ENCODE measurements at regions not wholly inside any gene's neighbourhood (a gene's known extent, or its start where the extent isn't known, plus 50 kb on each side); places are given as distances from the start of the nearest gene placed in this dataset.
"Not testable (repeated sequence)": the region's sequence is repeated elsewhere in the genome, so short reads cannot be mapped to it uniquely, and the experiment has no call there.

- DNase-seq (ENCODE audit: low read depth in 2 of 2) = no peak
Measured at GRCh38 chrX:102784550-102784949, 64.0 kb downstream of the GPRASP3 start.

DNA sequence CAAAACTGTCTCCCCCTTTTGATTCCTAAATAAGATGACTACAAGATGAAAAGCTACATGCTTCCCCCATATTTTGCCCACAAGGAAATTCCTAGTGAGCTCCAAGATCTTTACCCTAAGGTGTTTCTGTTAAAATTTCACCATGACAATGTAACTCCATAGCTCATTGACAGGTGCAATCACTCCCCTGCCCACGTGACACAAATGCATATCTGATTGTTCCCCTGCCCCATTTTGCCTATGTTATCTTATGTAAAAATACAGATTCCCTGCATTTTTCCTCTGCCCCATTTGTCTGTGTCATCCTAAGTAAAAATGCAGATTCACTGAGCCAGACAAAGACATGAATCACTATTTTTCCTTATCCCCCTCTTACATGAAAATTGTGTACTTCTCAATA, 66.7 kb downstream of the GPRASP3 start:
- no peak for DNase-seq (ENCODE audit: low read depth in 2 of 2)

- DNase-seq (ENCODE audit: low read depth in 2 of 2) = no peak
Measured at GRCh38 chrX:102808336-102808735, 87.8 kb downstream of the GPRASP3 start.

DNA sequence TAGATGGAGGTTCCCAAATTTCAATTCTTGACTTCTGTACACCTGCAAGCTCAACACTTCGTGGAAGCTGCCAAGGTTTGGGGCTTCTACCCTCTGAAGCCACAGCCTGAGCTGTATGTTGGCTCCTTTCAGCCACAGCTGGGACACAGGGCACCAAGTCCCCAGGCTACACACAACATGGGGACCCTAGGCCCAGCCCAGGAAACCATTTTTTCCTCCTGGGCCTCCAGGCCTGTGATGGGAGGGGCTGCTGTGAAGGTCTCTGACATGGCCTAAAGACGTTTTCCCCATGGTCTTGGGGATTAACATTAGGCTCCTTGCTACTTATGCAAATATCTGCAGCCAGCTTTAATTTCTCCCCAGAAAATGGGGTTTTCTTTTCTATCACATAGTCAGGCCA, 97.7 kb downstream of the GPRASP3 start:
- not testable (repeated sequence) for DNase-seq (ENCODE audit: low read depth in 2 of 2)

GRCh38 chrX:102832661-102833060, 104.4 kb upstream of the RAB40AL start:
- no peak for DNase-seq (ENCODE audit: low read depth in 2 of 2)

DNA sequence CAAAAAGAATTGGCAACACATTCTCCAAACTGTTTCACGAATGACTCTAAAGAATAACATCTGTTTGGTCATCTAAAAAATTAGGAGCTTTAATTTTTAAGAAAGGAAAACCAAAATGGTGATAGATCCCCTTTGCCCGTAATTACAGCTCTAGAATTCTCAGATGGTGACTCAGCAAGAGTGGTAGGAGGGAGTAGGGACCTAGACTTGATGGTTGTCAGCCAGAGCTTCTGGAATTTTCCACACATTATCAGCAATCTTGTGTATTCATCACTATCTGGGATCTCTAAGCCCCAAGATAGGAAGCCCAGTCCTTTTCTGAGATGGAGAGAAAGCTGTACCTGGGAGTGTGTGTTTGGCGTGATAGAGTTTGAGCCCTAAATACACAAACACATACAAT, 103.9 kb upstream of the RAB40AL start:
- no peak for DNase-seq (ENCODE audit: low read depth in 2 of 2)

GRCh38 chrX:102835504-102836146, 101.4 kb upstream of the RAB40AL start:
- no peak for DNase-seq (ENCODE audit: low read depth in 2 of 2)

GRCh38 chrX:102837847-102838246, 99.2 kb upstream of the RAB40AL start:
- DNase-seq (ENCODE audit: low read depth in 2 of 2) = no peak

GRCh38 chrX:102840871-102841705, 96.0 kb upstream of the RAB40AL start:
- no peak for DNase-seq (ENCODE audit: low read depth in 2 of 2)

DNA sequence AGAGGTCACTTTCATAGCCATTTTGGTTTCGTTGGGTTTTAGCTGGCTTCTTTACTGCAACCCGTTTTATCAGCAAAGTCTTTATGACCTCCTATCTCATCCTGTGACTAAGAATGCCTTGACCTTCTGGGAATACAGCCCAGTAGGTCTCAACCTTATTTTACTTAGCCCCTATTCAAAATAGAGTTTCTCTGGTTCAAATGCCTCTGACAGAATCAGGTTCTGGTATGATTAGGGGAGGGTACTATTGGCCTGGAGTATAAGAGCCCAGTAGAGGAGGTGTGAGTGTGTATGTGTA, 95.4 kb upstream of the RAB40AL start:
- no peak for DNase-seq (ENCODE audit: low read depth in 2 of 2)

GRCh38 chrX:102845020-102845419, 92.1 kb upstream of the RAB40AL start:
- no peak for DNase-seq (ENCODE audit: low read depth in 2 of 2)

DNA sequence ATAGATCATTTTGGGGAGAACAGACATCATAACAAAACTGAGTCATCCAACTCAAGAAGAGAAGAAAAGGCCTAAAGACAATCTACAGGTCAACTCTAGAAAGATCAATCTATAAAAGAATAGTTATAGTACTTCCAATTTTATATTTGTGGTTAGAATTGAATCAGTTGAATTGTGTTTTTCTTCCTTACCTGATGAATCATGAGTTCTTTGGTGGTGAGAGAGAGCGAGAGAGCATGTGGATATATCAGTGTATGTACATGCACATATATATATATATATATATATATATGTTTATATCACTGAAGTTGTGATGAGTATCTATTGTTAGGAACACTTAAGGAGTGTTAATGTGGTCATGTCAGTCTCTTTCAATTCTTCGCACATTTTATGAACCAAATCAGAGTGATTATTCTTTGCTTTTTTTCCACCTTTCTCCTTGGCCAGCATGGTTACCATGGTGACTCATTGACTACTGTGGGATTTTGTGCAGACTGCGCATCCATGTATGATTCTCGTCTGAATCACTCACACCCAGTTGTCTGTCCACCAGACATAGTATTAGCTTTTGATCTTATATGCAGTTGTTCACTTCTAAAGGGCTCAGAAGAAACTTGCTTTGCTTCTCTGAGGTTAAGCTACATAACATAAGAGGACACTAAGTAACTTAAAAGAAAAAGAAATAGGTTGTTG, 90.4 kb upstream of the RAB40AL start:
- no peak for DNase-seq (ENCODE audit: low read depth in 2 of 2)

- no peak for DNase-seq (ENCODE audit: low read depth in 2 of 2)
Measured at GRCh38 chrX:102847362-102847761, 89.7 kb upstream of the RAB40AL start.

GRCh38 chrX:102849396-102849795, 87.7 kb upstream of the RAB40AL start:
- no peak for DNase-seq (ENCODE audit: low read depth in 2 of 2)

DNA sequence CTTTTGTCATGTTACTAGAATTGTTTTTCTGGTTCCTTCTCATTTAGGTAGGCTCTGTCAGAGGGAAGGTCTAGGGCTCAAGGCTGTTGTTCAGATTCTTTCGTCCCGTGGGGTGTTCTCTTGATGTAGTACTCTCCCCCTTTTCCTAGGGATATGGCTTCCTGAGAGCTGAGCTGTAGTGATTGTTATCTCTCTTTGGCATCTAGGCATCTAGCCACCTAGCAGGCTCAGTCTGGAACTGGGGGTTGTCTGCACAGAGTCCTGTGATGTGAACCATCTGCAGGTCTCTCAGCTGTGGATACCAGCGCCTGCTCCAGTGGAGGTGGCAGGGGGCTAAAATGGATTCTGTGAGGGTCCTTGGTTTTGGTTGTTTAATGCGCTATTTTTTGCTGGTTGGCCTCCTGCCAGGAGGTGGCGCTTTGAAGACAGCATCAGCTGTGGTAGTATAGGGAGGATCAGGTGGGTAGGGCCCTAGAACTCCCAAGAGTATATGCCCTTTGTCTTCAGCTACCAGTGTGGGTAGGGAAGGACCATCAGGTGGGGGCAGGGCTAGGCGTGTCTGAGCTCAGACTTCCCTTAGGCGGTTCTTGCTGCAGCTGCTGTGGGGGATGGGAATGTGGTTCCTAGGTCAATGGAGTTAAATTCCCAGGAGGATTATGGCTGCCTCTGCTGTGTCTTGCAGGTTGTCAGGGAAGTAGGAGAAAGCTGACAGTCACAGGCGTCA, 78.1 kb upstream of the RAB40AL start:
- DNase-seq (ENCODE audit: low read depth in 2 of 2) = not testable (repeated sequence)

DNA sequence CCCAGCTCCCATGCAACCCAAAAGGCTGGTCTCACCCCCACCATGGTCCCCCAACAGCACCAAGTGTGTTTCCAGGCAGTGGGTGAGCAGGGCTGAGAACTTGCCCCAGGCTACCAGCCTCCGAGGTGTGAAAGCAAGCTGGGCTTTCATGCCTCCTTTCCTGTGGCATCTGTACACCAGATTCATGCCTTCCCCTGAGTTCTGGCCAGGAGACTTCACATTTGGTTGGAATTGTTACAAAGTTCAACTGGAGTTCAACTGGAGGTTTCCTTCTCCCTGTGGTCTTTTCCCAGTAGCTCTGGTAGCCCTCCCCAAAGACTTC, 77.6 kb upstream of the RAB40AL start:
- DNase-seq (ENCODE audit: low read depth in 2 of 2) = no peak

GRCh38 chrX:102860235-102860634, 76.8 kb upstream of the RAB40AL start:
- DNase-seq (ENCODE audit: low read depth in 2 of 2) = no peak

DNA sequence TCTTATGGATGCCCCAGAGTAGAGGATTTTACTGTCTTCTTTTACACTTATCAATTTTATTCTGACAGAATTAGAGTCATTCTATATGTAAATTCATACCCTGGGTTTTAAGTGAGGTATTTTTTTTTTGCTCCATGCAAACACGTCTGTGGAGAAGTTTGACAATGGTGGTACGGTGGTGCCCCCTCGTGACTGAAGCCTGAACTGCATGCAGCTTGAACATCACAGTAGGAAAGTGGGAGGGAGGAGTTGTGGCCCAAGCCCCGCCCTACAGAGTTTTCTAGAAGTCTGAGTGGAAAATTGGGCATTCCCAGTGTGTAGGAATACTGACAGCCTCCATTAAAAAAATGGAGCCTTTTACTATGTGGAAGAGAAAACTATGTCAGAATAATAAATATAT, 73.3 kb upstream of the RAB40AL start:
- DNase-seq (ENCODE audit: low read depth in 2 of 2) = peak; percentile 62 to 75

- no peak for DNase-seq (ENCODE audit: low read depth in 2 of 2)
Measured at GRCh38 chrX:102866981-102867656, 70.0 kb upstream of the RAB40AL start.

GRCh38 chrX:102883491-102883890, 53.6 kb upstream of the RAB40AL start:
- DNase-seq (ENCODE audit: low read depth in 2 of 2) = no peak

Data from stimulated activated CD4-positive, alpha-beta T cell treated with anti-CD3 and anti-CD28 coated beads, Interleukin-4, amount 100 ng/mL, for 48 hours (primary cell).